DMS 273 (cell line): ENCODE measurements at regions not wholly inside any gene's neighbourhood (a gene's known extent, or its start where the extent isn't known, plus 50 kb on each side); places are given as distances from the start of the nearest gene placed in this dataset.
"Not testable (repeated sequence)": the region's sequence is repeated elsewhere in the genome, so short reads cannot be mapped to it uniquely, and the experiment has no call there.

ENCODE experiments used
- DNase-seq: peaks from one replicate; lab custom pipeline; 2025; ENCODE audit not compliant: unreplicated experiment; lab: John Stamatoyannopoulos, UW

DNA sequence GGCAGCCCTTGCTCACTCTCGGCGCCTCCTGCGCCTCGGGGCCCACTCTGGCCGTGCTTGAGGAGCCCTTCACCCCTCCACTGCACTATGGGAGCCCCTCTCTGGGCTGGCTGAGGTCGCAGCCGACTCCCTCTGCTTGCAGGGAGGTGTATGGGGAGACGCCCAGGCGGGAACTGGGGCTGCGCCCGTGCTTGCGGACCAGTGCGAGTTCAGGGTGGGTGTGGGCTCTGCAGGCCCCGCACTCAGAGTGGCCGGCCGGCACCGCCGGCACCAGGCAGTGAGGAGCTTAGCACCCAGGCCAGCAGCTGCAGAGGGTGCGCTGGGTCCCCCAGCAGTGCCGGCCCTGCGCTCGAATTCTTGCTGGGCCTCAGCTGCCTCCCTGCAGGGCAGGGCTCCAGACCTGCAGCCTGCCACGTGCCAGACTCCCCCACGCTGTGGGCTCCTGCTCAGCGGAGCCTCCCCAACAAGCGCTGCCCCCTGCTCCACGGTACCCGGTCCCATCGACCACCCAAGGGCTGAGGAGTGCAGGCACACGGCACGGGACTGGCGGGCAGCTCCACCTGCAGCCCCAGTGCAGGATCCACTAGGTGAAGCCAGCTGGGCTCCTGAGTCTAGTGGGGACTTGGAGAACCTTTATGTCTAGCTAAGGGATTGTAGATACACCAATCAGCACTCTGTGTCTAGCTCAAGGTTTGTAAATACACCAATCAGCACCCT, 54.0 kb upstream of the WWC2 start:
- not testable (repeated sequence) for DNase-seq

- no peak for DNase-seq
Measured at GRCh38 chr4:183038436-183038835, 60.6 kb upstream of the WWC2 start.

DNA sequence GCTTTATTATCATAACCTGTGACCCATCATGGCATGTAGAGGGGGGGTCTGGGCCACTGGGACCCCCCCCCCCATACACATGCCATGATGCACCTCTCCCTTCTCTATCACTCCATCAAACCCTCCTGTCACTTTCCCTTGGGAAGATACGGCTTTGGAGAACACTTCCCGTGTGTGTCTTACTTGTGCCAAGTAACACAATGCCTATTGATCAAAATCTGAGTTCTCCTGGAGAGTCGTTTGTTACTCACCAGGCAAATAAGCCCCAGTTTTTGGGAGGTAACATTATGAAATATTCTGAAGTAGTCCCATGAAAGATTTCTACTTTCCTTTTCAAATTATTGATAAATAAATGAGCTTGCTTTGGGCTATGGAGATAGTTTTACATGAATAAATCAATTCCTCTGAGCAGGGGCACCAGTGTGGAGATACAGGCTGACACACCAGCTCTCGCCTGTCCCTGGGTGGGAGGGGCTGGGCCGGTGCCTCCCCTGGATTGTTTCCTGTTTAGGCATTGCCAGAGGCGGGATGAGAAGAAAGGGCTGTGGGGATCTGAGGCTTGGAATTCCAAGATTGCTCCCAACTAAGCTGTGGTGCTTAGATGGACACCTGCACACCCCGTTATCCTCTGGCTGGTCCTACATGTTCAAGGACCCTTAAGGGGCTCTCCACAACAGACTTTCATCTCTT, 63.2 kb upstream of the WWC2 start:
- no peak for DNase-seq

DNA sequence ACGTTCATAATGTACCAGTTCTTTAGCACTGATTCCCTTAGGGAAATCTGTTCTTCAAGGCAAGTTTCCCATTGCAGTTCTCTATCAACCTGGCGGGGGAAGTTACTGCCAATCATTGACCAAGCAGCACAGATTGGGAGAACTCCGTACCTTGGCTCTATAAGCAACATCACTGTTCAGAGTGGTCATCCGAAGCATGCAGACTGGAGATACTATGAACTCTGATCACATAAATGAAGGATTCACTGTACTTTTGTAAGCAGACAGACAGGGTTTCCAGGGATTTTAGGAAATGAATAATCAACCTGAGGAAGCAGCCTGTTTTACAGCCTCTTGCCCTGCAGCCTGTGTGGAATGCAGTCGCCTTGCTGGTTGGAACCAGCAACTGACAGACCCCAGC, 63.8 kb upstream of the WWC2 start:
- DNase-seq = no peak

DNA sequence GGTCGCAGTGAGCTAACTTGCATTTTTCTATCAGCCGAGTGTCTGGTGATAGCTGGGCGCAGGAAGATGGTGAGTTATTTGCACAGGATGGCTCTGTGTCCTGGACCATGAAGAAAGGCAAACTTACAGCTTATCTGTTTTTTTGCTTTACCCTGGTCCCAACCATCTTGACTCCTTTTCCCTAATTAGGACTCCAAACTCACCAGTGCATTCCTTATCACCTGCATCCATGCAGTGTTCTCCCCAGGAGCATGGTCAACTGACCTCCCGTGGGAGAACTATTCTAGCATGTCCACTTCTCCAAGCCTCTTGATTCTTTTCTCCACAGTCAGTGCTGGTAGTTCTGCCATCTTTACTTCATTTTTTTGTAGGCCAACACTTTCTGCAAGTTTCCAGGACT, 68.2 kb upstream of the WWC2 start:
- DNase-seq = no peak

DNA sequence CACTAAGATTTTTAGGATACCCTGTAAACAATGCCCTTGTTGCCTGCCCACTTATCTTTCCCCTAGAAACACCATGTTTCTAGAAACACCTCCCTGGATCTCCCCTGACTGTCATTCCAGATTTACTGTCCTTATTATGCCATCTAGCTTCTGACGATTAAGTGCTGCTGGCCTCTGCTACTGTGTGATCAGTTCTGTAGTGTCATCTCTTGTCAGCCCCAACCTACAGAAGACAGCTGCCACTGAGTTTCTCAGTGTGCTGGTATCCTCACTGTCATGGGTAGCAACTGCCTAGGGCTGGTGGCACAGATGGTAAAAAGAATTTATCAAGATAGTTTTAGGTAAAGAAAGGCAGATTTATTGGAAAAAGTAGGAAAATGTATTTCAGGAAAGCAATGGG, 68.7 kb upstream of the WWC2 start:
- no peak for DNase-seq

DNA sequence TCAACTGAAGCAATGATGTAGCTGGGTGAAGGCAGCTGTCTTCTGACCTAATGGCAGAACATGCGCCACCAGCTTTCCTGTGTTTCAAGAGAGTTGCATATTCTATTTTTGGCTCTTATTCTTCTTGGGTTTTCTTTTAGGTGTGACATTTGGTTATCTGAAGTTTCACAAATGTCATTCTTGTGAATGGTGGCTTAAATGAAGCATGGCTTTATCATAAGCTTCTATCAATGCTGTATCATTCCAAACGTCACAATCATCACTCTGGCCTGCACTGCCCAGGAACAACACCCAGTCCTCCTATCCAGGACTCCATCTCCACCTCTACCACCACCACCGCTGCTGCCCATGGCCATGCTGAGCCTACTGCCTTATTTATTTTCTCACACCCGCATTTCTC, 69.7 kb upstream of the WWC2 start:
- no peak for DNase-seq

DNA sequence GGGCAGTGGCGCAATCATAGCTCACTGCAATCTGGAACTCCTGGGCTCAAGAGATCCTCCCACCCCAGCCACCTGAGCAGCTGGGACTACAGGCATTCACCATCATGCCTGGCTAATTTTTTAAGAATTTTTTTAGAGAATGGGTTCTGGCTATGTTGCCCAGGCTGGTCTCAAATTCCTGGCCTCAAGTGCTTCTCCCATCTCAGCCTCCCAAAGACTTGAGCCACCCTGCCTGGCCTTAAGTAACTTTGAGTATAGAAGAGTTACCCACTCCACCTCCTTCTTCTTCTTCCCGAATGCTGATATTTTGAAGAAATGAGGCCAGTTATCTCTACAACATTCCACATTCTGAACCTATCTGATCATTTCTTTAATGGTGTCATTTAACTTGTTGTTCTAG, 72.4 kb upstream of the WWC2 start:
- no peak for DNase-seq

GRCh38 chr4:183022617-183023016, 76.4 kb upstream of the WWC2 start:
- no peak for DNase-seq

- DNase-seq = no peak
Measured at GRCh38 chr4:183017962-183018361, 81.1 kb upstream of the WWC2 start.

- peak; percentile 7 for DNase-seq
Measured at GRCh38 chr4:183014361-183015084, 84.5 kb upstream of the WWC2 start.

DNA sequence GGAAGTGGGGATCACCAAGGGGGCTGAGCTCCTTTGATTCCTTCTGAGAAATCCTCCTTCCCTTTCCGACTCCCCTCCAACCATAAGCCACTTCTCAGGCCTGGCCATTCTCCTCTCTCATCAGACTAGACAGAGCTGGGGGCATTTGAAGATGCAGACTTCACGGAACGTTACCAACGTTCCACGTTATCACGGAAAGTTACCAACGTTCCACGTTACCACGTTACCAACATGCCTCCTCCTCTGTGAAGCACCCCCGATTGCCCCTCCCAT, 85.4 kb upstream of the WWC2 start:
- DNase-seq = no peak

GRCh38 chr4:183012879-183013729, 86.0 kb upstream of the WWC2 start:
- DNase-seq = no peak

DNA sequence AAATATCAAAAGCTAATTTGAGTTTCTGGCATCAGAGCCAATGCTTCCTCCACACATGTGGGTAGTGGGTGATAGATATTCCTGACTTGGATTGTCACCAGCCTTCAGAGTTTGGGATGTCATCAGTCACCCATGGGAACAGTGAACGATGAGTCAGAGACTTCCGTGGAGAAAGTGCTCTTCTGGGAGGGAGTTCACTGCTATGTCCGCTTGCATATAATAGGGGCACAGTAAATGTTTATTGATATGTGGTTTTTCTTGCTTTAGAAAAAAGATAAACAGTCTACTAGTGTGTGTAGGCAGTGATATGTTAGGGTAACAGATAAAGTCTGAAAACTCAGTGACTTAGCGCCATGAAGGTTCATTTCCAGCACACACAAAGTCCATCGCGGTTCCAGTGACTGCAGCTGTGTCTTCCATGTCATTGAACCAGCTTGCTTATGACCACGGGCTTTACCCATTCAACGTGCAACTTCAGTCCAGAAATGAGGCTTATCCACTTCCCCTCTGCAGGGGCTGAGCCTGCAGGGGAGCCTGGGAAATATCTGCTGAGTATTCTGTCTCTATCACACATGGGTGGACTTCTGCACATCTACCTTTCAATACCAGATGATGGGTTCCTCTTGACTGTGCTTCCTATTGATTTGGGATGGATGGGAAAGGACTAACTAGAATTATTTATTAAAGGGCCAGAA, 87.7 kb upstream of the WWC2 start:
- no peak for DNase-seq

- no peak for DNase-seq
Measured at GRCh38 chr4:183008492-183008891, 90.6 kb upstream of the WWC2 start.

GRCh38 chr4:183004370-183004769, 87.2 kb upstream of the DCTD start:
- DNase-seq = not testable (repeated sequence)

- no peak for DNase-seq
Measured at GRCh38 chr4:182994171-182994570, 77.0 kb upstream of the DCTD start.

DNA sequence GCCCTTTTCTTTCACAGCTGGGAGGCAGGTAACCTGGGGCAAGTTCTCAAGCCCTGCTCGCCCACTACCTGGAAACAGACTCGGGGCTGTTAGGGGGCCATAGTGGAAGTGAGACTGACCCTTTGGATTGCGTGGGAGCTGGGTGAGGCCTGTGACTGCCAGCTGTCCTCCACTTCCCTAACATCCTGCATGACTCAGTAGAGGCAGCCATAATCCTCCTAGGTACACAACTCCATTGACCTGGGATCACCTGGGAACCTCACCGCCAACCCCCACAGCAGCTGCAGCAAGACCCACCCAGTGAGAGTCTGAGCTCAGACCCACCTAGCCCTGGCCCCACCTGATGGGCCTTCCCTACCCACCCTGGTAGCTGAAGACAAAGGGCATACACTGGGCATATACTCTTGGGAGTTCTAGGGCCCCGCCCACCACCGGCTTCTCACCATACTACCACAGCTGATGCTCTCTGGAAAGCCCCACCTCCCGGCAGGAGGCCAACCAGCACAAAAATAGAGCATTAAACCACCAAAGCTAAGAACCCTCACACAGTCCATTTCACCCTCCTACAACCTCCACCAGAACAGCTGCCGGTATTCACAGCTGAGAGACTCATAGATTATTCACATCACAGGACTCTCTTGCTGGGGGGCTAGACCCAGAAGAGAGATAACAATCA, 61.1 kb upstream of the DCTD start:
- DNase-seq = no peak

- no peak for DNase-seq
Measured at GRCh38 chr4:182975806-182976205, 58.6 kb upstream of the DCTD start.

DNA sequence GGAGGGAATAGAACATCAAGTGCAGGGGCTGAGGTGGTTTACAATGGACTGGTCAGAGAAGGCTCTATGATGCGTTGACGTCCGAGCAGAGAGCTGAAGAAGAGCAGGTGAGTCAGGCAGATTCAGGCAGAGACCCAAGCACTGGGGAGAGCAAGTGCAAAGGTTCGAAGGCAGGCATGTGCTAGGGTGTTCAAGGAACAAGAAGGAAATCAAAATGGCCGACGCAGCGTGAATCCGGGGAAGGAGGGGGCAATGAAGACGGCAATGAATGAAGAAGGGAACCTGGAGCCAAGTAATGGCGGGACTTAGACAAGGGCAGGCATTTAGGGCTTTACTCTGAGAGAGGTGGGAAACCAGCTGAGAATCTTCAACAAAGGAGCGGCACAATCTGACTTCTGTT, 56.8 kb upstream of the DCTD start:
- DNase-seq = no peak
